MCF 10A (cell line): ENCODE measurements at regions not wholly inside any gene's neighbourhood (a gene's known extent, or its start where the extent isn't known, plus 50 kb on each side); places are given as distances from the start of the nearest gene placed in this dataset.

ENCODE experiments used
- BruUV-seq: library from RNA; stranded (reverse); fragments of 400-500 nt; replicated peaks from 2 replicates; lab custom pipeline; 2021; lab: Mats Ljungman, UMichigan
- CTCF ChIA-PET: fragments of 300-600 bp; sonication (Branson Sonifier 250); formaldehyde crosslinking; extraction: SDS; loops from one replicate; lab custom pipeline; 2021; ENCODE audit warnings: antibody characterized with exemption, inconsistent platforms; lab: Yijun Ruan, JAX
- POLR2A ChIA-PET: fragments of 300-600, 350-650 bp; sonication (Branson Sonifier 250); formaldehyde crosslinking; extraction: SDS; loops from one replicate; lab custom pipeline; 2020; ENCODE audit warnings: antibody characterized with exemption, inconsistent platforms; lab: Yijun Ruan, JAX
- DNase-seq: peaks from one replicate; pipeline ENCODE4 v3.0.0-alpha.2; 2018; ENCODE audit not compliant: unreplicated experiment
- H3K27ac Mint-ChIP-seq: one replicate; pipeline ENCODE4 v1.8.0; 2022; ENCODE audit warnings: mild to moderate bottlenecking, low read depth, mixed read lengths; ENCODE audit not compliant: unreplicated experiment
- H3K27me3 Mint-ChIP-seq: one replicate; pipeline ENCODE4 v1.8.0; 2022; ENCODE audit warnings: mixed read lengths; ENCODE audit not compliant: insufficient read depth, unreplicated experiment
- H3K36me3 Mint-ChIP-seq: one replicate; pipeline ENCODE4 v1.8.0; 2022; ENCODE audit warnings: mild to moderate bottlenecking, moderate library complexity, mixed read lengths; ENCODE audit not compliant: insufficient read depth, unreplicated experiment
- H3K4me1 Mint-ChIP-seq: one replicate; pipeline ENCODE4 v1.8.0; 2022; ENCODE audit warnings: mixed read lengths; ENCODE audit not compliant: insufficient read depth, unreplicated experiment
- H3K4me3 Mint-ChIP-seq: one replicate; pipeline ENCODE4 v1.8.0; 2022; ENCODE audit warnings: mild to moderate bottlenecking, moderate library complexity, mixed read lengths; ENCODE audit not compliant: unreplicated experiment
- H3K9me3 Mint-ChIP-seq: one replicate; pipeline ENCODE4 v1.8.0; 2022; ENCODE audit warnings: mixed read lengths; ENCODE audit not compliant: unreplicated experiment
- intact Hi-C: fragments of 100-400 bp; cut with micrococcal nuclease; formaldehyde crosslinking; loops from 2 replicates; pipeline ENCODE4 v1.14.1; 2022
- TF ChIP-seq, protein P1 (sequence below): fragments of 200-600 bp; IDR thresholded peaks from one replicate; pipeline ENCODE4 v1.8.0; 2022; ENCODE audit warnings: antibody characterized with exemption, mild to moderate bottlenecking; ENCODE audit not compliant: unreplicated experiment

DNA sequence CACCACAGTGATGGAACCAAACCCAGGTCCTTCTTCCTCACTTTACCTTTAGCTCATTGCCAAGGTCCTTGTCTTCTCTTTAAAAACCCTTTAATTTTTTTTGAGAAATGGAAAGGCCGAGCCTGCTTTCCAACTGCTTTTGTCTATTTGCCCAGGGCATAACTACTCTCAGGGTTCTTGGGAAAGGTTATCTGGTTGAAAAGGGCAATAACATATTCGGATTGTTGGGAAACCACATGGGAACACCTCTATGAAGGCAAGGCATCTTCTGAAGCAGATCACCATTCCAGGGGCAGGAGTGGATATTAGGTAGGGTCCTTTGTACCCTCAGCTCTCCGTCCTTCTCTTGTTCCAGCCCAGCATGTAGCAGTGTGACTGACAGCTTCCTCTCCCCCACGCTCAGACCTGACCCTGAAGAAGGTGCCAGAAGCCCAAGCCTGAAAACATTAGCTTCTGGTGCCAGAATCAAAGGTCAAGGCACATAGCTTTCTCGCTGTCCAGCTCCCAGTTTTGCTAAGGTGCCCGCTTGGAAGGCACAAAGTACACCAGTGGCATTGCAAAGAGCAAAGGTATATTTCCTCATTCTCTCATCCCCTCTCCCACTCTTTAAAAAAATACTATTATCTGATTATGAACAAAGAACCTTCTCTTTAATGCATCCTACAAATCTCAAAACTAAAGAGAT lies 123.2 kb upstream of the LINC00305 start:
- POLR2A ChIA-PET: interaction anchor here (1.3 kb wide), 1 partner anchor 18 kb away, joined by 6 read pairs; no protein-coding TSS in a partner anchor
- Mint-ChIP-seq H3K9me3 (no peaks in the 10 kb centered on the region), H3K36me3 (no peaks in the 10 kb centered on the region), H3K27ac (no peak overlapping the region), H3K4me1 (no peaks in the 10 kb centered on the region), H3K27me3 (peaks cover 14% of the 10 kb centered on the region), H3K4me3 (no peak overlapping the region)
- no TSS peak for BruUV-seq
- TF ChIP-seq, protein P1, sequence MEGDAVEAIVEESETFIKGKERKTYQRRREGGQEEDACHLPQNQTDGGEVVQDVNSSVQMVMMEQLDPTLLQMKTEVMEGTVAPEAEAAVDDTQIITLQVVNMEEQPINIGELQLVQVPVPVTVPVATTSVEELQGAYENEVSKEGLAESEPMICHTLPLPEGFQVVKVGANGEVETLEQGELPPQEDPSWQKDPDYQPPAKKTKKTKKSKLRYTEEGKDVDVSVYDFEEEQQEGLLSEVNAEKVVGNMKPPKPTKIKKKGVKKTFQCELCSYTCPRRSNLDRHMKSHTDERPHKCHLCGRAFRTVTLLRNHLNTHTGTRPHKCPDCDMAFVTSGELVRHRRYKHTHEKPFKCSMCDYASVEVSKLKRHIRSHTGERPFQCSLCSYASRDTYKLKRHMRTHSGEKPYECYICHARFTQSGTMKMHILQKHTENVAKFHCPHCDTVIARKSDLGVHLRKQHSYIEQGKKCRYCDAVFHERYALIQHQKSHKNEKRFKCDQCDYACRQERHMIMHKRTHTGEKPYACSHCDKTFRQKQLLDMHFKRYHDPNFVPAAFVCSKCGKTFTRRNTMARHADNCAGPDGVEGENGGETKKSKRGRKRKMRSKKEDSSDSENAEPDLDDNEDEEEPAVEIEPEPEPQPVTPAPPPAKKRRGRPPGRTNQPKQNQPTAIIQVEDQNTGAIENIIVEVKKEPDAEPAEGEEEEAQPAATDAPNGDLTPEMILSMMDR: no peak
- intact Hi-C loops: no loop called here
- DNase-seq: no peak
- CTCF ChIA-PET: interaction anchor here (0.7 kb wide), 1 partner anchor 34 kb away, joined by 5 read pairs; no protein-coding TSS in a partner anchor

DNA sequence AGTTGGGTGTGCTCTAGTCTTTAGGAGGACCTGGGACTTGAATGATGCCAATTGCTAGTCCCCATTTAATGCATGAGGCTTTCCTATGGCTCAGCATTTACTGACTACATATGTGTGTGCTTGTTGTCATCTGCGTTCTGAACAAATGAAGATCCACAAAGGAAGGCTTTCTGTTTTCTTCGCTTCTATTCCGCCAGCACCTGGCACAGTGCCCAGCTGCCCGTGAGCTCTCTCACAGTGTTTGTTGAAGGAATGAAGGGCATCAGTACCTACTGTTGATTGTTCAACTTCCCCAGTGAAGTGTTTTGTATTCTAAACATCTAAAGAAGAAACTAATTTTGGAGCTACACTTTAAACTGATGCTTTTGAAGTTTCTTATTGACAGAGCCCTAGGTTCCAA lies 122.4 kb upstream of the LINC00305 start:
- POLR2A ChIA-PET: interaction anchor here (1.3 kb wide), 1 partner anchor 17 kb away, joined by 6 read pairs; no protein-coding TSS in a partner anchor
- no peaks in the 10 kb centered on the region for H3K9me3 Mint-ChIP-seq
- TF ChIP-seq, protein P1: no peak
- H3K4me1 Mint-ChIP-seq: no peaks in the 10 kb centered on the region
- intact Hi-C loops: no loop called here
- no peak for DNase-seq
- CTCF ChIA-PET: no interaction called here
- peaks cover 14% of the 10 kb centered on the region for H3K27me3 Mint-ChIP-seq
- no peak overlapping the region for H3K27ac Mint-ChIP-seq
- H3K4me3 Mint-ChIP-seq: no peak overlapping the region
- no peaks in the 10 kb centered on the region for H3K36me3 Mint-ChIP-seq
- no TSS peak for BruUV-seq

DNA sequence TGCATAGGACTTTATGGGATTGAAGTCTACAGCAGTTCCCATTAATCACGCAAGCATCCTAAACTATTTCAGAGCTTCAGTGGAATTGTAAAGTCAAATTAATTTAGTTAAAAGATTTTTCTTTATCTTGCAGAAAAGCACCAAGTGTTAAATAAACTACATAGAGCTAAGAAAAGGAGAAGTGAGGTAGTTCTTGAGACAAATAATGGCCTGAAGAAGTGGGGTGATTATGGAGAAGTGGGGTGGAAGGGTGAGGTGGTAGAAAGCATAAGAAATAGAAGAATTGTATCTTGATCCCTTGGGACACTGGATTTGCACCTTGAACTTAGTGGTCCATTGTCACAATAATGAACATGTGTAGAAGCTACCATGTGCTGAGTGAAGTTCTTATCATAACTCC lies 121.7 kb upstream of the LINC00305 start:
- ChIA-PET CTCF (no interaction called here), POLR2A (interaction anchor here (0.5 kb wide), 1 partner anchor 63 kb away, joined by 3 read pairs; no protein-coding TSS in a partner anchor)
- Mint-ChIP-seq H3K27ac (no peak overlapping the region), H3K4me3 (no peak overlapping the region), H3K27me3 (peaks cover 14% of the 10 kb centered on the region), H3K9me3 (no peaks in the 10 kb centered on the region), H3K4me1 (no peaks in the 10 kb centered on the region), H3K36me3 (no peaks in the 10 kb centered on the region)
- no TSS peak for BruUV-seq
- intact Hi-C loops: no loop called here
- DNase-seq: no peak
- TF ChIP-seq, protein P1: no peak

DNA sequence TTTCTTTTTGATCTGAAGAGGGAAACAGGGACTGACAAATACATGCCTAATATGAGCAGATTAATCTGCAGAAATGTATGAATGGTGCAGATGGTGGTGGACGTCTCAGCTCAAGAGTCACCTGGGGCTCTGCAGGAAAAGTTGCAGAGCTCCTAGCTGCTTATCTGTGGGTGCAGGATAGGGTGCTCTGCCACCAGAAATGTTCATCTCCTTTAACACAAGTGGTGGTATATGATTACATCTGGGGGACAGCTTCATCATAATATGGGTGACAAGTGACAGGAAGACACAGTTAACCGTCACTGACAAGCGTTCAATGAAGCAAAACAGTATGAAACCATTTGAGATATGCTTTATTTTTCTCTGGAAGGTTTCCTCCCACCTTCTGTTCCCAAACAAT lies 121.2 kb upstream of the LINC00305 start:
- no peak for DNase-seq
- Mint-ChIP-seq H3K4me3 (no peak overlapping the region), H3K27ac (no peak overlapping the region), H3K4me1 (no peaks in the 10 kb centered on the region), H3K27me3 (peaks cover 14% of the 10 kb centered on the region), H3K36me3 (no peaks in the 10 kb centered on the region), H3K9me3 (no peaks in the 10 kb centered on the region)
- intact Hi-C loops: no loop called here
- POLR2A ChIA-PET: no interaction called here
- TF ChIP-seq, protein P1: no peak
- CTCF ChIA-PET: no interaction called here
- BruUV-seq: no TSS peak
